ENCODE measurements at regions not wholly inside any gene's neighbourhood (a gene's known extent, or its start where the extent isn't known, plus 50 kb on each side); places are given as distances from the start of the nearest gene placed in this dataset.
"Not testable (repeated sequence)": the region's sequence is repeated elsewhere in the genome, so short reads cannot be mapped to it uniquely, and the experiment has no call there.

DNA sequence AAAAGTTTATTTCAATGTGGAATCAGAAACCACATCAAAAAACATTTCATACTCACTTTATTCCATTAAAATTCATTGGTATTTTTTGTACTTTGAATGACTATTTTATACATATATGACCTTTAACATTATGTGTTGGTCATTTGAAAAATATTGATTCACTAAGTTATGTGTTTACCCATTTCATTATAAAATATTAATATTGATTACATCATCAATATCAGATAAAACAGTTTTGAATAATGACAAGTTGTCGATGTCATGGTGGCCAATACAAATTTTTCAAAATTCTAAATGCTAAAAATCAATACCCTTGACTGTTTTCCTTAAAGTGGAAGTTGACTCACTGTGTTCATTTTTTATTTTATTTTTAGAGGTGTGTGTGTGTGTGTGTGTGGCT, 239.7 kb upstream of the ROBO1 start:
- no peak for DNase-seq

- no peak for DNase-seq
Observed at GRCh38 chr3:80006315-80006714, 238.5 kb upstream of the ROBO1 start.

DNA sequence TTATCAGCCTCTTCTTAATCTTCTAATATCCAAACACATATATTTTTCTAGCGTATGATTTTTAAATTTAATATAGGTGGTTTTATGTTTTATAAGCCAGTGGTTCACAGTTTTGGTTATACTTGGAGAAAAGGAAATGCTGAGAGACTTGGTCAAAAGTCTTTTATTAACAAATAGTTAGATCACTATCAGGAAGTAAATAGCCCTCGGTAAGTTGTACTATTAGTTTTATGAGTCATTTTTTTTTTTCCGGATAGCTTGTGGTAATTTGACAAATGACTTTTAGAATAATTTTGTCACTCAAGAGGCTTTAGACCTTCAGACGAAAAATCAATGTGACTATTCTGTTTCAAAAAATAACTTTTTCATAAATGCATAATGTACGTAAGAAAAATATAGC, 232.2 kb upstream of the ROBO1 start:
- DNase-seq: no peak

- no peak for DNase-seq
Observed at GRCh38 chr3:79994397-79994796, 226.6 kb upstream of the ROBO1 start.

DNA sequence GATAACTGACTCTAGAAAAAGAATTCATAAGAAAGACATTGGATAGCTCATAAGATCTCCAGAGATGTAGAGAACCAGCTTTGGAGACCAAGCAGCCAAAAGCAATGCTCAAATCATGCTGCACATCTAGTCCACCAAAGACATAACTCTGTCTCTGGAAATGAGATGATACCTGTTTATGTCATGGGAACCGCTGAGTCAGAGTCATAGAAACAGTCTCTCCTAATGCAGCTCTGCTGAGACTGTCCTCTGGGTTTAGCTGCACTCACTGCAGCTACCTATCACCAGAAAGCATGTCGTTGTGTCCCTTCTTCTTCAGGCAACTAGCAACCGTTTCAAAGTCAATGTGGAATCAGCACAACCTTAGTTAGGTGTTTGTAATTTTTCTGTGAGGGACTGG, 218.5 kb upstream of the ROBO1 start:
- DNase-seq: no peak

DNA sequence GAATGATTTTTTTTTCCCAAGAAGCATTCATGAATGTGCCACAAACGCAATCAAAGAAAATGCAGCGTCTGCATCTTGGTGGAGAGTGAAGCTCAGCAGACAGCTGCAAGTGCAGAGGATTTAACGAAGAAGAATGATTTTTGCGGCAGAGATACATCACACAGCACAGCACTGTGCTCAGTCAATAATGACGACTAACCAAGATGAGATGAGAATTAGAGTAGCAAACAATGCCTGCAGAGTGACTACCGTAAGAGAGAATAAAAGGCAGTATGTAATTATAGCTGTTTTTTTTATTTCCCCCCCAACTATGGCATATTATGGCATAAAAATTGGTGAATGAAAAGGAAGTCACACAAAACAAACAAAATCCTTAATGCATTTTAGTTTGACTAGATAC, 218.0 kb upstream of the ROBO1 start:
- DNase-seq: no peak

DNA sequence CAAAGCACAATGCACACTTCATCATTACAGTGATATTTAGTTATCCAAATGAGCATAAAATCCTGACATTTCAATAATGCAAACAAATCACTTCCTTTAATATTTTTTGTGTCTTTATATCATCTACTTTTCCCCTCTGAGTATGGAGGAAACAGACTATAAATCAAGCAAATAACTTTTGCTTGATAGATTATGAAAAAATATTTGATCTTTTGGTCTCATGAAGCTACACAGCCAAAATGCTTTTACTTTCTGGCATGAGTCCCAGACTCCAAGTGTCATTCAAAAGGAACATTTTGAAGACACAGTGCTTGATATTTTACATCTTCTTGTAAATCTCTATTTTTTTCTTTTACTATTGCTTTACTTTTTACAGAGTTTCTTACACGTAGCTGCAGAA, 215.3 kb upstream of the ROBO1 start:
- no peak for DNase-seq

DNA sequence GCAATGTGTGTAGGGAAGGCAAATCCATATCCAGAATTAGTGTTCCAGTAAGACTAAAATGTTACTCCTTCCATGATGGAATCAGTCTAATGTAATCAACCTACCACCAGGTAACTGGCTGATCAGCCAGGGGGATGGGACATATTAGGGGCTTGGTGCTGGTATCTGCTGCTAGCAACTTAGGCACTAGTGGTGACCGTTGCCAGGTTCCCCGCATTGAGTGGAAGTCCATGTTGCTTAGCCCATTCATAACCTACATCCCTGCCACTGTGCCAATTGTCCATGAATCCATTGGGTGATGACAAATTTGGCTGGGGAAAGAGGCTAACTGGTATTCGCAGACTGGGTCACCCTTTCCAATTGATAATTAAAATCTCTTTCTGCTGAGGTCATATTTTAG, 212.2 kb upstream of the ROBO1 start:
- no peak for DNase-seq

DNA sequence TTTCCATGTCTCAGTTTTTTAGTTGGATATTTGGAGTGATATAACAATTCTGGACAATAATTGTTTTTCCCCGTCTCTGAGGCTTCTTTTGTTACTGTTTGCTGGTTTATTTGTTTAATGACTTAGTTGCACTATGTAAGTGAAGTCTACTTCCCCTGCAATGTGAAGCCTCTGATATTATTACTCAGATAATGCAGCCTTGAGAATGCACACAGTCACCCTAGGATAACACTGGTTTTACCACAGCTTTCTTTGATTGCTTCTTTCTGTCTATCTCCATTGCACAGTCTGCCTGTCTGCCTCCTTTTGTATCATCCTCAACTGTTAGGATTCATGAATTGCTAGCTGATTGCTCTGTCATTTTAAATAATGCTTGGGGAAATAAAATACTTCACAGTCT, 208.7 kb upstream of the ROBO1 start:
- no peak for DNase-seq

GRCh38 chr3:79973917-79974595, 206.3 kb upstream of the ROBO1 start:
- no peak for DNase-seq

GRCh38 chr3:79973482-79973881, 205.7 kb upstream of the ROBO1 start:
- DNase-seq: no peak

DNA sequence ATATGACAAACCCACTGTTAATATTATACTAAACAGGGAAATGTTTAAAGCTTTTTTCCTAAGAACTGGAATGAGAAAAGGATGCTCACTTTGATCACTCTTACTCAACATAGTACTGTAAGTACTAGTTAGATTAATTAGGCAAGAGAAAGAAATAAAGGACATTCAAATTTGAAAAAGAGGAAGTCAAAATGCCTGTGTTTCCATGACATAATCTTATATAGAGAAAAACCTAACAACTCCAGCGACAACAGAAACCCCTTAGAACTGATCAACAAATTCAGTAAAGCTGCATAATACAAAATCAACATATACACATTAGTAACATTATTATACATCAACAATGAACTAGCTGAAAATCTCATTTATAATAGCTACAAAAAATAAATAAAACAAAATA, 200.6 kb upstream of the ROBO1 start:
- DNase-seq: no peak

DNA sequence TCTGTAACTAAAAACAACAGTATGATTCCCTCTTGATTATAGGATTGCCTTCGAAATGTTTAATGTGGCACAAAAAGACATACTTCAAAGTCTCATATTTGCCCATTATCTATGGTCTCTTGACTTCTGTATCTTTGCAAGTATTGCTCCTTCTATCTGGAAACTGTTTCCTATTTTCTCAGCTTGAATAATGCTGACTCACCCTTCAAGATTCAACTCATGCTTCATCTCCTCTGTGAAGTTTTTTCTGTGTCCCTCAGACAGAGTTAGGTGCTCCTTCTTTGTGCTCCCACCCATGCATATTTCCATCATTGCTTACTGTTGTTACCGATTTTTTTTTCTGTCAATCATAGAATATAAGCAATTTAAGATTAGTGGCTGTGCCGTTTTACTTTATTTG, 192.8 kb upstream of the ROBO1 start:
- no peak for DNase-seq

- DNase-seq: no peak
Observed at GRCh38 chr3:79957066-79957465, 189.3 kb upstream of the ROBO1 start.

DNA sequence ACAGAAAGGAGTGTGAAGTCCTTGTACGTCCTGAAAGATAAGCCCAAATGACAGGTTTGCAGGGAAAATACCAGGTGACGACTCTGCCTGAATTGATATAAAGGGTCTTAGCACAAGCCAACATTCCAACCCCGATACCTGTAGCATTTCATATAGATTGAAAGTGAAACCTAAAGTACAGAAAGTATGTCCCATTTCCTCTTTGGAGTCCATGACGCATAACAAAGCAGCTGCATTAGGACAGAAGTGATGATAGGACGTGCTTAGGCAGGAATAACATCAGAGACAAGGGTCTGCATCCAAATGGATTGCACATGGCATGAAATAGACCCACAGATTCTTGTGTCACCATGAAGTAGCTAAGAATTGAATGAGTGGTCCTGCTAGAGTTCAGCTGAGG, 187.0 kb upstream of the ROBO1 start:
- DNase-seq: no peak

- DNase-seq: no peak
Observed at GRCh38 chr3:79953591-79954101, 185.8 kb upstream of the ROBO1 start.

GRCh38 chr3:79951426-79951825, 183.6 kb upstream of the ROBO1 start:
- not testable (repeated sequence) for DNase-seq

- no peak for DNase-seq
Observed at GRCh38 chr3:79947957-79948356, 180.2 kb upstream of the ROBO1 start.

- no peak for DNase-seq
Observed at GRCh38 chr3:79947469-79947868, 179.7 kb upstream of the ROBO1 start.

DNA sequence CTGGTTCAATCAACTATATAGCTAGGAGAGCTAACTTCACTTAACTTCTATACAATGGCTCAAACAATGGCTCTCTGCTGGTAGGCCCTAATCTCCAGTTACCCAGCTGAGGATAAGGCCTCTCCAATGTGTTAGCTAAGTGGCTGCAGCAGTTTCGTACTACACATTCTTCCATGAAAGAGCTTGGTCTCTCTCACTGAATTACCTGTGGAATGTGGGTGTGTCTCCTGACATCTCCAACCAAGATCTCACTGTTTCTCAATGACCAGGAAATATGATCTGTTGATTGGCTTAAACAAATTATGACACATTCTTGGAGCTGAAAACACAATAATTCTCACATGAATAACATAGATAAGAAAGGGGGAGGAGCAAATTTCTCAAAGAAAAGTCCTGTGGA, 169.8 kb upstream of the ROBO1 start:
- no peak for DNase-seq

- DNase-seq: no peak
Observed at GRCh38 chr3:79930196-79930595, 162.4 kb upstream of the ROBO1 start.

- DNase-seq: no peak
Observed at GRCh38 chr3:79928687-79929408, 161.1 kb upstream of the ROBO1 start.

- DNase-seq: no peak
Observed at GRCh38 chr3:79926522-79926921, 158.7 kb upstream of the ROBO1 start.

GRCh38 chr3:79922633-79923032, 154.8 kb upstream of the ROBO1 start:
- no peak for DNase-seq

DNA sequence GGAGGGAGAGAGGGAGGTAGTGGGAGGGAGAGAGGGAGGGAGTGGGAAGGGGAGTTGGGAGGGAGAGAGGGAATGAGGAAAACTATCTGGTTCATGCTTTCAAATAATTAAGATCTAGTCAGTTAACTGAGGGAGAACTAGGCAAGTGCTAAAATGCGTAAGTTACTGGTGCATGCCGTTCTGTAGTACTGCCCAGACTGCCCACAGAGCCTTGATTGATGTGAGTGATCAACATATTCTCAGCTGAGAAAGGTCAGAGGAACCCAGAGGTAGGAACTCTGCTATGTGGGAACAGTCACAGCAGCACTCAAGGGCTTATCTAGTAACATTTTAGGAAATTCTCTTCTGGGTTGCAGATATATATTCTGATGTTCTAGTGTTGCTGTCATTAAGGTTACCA, 149.8 kb upstream of the ROBO1 start:
- DNase-seq: no peak

Data from T1000 (cell line).